ENCODE measurements at regions not wholly inside any gene's neighbourhood (a gene's known extent, or its start where the extent isn't known, plus 50 kb on each side); places are given as distances from the start of the nearest gene placed in this dataset.

GRCh38 chr22:48316257-48317250, 1511.1 kb downstream of the BRD1 start:
- H3K27ac ChIP-seq (ENCODE audit: low read depth), result no peak overlapping the region
- no peak overlapping the region for H3K4me3 Mint-ChIP-seq
- peaks cover 13% of the 10 kb centered on the region for H3K27me3 Mint-ChIP-seq (ENCODE audit: insufficient read depth, low read depth, poor library complexity)

More at GRCh38 chr22:48316257-48317250, 1511.1 kb downstream of the BRD1 start:
- H3K4me3 ChIP-seq, result no peak overlapping the region
- no peaks in the 10 kb centered on the region for H3K79me2 ChIP-seq (replicated peaks; ENCODE audit: insufficient read depth)
- H3K4me2 ChIP-seq, result no peak overlapping the region
- peaks cover 14% of the 10 kb centered on the region for H3K4me1 Mint-ChIP-seq
- no peak for ATAC-seq
- no peaks in the 10 kb centered on the region for H3K36me3 ChIP-seq (ENCODE audit: insufficient read depth)
- no peaks in the 10 kb centered on the region for H3K9me2 ChIP-seq (ENCODE audit: insufficient read depth)
- no peak overlapping the region for H2AFZ ChIP-seq
- peaks cover 7% of the 10 kb centered on the region; the same call in 2 of the 3 replicates for H3K9me3 Mint-ChIP-seq
- H3F3A ChIP-seq (replicated peaks; ENCODE audit: low read depth), result no peaks in the 10 kb centered on the region
- no peaks in the 10 kb centered on the region for H3K4me1 ChIP-seq (ENCODE audit: insufficient read depth)
- no peaks in the 10 kb centered on the region for H4K20me1 ChIP-seq (replicated peaks; ENCODE audit: insufficient read depth)
- TF ChIP-seq JUNB (IDR thresholded peaks at IDR 0.05; ENCODE audit: unreplicated experiment) (no peak), ETS1 (IDR thresholded peaks at IDR 0.05) (no peak), NANOG (IDR thresholded peaks at IDR 0.05; ENCODE audit: borderline replicate concordance) (no peak), ZNF331 (CRISPR knock-in tag; IDR thresholded peaks at IDR 0.05; ENCODE audit: low read depth) (no peak), POLR2AphosphoS5 (IDR thresholded peaks at IDR 0.05; ENCODE audit: low read depth) (no peak), EZH2phosphoT487 (IDR thresholded peaks at IDR 0.05; ENCODE audit: unreplicated experiment) (no peak), CREB1 (CRISPR knock-in tag; IDR thresholded peaks at IDR 0.05; ENCODE audit: low read depth) (no peak), STAT1 (IDR thresholded peaks at IDR 0.05; ENCODE audit: unreplicated experiment) (no peak), ZNF114 (CRISPR knock-in tag; IDR thresholded peaks at IDR 0.05) (no peak), EZH2 (IDR thresholded peaks at IDR 0.05; ENCODE audit: low read depth, unreplicated experiment) (no peak)
- TF ChIP-seq, protein P1, sequence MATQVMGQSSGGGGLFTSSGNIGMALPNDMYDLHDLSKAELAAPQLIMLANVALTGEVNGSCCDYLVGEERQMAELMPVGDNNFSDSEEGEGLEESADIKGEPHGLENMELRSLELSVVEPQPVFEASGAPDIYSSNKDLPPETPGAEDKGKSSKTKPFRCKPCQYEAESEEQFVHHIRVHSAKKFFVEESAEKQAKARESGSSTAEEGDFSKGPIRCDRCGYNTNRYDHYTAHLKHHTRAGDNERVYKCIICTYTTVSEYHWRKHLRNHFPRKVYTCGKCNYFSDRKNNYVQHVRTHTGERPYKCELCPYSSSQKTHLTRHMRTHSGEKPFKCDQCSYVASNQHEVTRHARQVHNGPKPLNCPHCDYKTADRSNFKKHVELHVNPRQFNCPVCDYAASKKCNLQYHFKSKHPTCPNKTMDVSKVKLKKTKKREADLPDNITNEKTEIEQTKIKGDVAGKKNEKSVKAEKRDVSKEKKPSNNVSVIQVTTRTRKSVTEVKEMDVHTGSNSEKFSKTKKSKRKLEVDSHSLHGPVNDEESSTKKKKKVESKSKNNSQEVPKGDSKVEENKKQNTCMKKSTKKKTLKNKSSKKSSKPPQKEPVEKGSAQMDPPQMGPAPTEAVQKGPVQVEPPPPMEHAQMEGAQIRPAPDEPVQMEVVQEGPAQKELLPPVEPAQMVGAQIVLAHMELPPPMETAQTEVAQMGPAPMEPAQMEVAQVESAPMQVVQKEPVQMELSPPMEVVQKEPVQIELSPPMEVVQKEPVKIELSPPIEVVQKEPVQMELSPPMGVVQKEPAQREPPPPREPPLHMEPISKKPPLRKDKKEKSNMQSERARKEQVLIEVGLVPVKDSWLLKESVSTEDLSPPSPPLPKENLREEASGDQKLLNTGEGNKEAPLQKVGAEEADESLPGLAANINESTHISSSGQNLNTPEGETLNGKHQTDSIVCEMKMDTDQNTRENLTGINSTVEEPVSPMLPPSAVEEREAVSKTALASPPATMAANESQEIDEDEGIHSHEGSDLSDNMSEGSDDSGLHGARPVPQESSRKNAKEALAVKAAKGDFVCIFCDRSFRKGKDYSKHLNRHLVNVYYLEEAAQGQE (IDR thresholded peaks at IDR 0.05; ENCODE audit: unreplicated experiment), result no peak
- TF ChIP-seq, protein P2, sequence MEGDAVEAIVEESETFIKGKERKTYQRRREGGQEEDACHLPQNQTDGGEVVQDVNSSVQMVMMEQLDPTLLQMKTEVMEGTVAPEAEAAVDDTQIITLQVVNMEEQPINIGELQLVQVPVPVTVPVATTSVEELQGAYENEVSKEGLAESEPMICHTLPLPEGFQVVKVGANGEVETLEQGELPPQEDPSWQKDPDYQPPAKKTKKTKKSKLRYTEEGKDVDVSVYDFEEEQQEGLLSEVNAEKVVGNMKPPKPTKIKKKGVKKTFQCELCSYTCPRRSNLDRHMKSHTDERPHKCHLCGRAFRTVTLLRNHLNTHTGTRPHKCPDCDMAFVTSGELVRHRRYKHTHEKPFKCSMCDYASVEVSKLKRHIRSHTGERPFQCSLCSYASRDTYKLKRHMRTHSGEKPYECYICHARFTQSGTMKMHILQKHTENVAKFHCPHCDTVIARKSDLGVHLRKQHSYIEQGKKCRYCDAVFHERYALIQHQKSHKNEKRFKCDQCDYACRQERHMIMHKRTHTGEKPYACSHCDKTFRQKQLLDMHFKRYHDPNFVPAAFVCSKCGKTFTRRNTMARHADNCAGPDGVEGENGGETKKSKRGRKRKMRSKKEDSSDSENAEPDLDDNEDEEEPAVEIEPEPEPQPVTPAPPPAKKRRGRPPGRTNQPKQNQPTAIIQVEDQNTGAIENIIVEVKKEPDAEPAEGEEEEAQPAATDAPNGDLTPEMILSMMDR (conservative IDR thresholded peaks at IDR 0.05; ENCODE audit: low read depth in 2 of 2), result no peak
- TF ChIP-seq, protein P3, sequence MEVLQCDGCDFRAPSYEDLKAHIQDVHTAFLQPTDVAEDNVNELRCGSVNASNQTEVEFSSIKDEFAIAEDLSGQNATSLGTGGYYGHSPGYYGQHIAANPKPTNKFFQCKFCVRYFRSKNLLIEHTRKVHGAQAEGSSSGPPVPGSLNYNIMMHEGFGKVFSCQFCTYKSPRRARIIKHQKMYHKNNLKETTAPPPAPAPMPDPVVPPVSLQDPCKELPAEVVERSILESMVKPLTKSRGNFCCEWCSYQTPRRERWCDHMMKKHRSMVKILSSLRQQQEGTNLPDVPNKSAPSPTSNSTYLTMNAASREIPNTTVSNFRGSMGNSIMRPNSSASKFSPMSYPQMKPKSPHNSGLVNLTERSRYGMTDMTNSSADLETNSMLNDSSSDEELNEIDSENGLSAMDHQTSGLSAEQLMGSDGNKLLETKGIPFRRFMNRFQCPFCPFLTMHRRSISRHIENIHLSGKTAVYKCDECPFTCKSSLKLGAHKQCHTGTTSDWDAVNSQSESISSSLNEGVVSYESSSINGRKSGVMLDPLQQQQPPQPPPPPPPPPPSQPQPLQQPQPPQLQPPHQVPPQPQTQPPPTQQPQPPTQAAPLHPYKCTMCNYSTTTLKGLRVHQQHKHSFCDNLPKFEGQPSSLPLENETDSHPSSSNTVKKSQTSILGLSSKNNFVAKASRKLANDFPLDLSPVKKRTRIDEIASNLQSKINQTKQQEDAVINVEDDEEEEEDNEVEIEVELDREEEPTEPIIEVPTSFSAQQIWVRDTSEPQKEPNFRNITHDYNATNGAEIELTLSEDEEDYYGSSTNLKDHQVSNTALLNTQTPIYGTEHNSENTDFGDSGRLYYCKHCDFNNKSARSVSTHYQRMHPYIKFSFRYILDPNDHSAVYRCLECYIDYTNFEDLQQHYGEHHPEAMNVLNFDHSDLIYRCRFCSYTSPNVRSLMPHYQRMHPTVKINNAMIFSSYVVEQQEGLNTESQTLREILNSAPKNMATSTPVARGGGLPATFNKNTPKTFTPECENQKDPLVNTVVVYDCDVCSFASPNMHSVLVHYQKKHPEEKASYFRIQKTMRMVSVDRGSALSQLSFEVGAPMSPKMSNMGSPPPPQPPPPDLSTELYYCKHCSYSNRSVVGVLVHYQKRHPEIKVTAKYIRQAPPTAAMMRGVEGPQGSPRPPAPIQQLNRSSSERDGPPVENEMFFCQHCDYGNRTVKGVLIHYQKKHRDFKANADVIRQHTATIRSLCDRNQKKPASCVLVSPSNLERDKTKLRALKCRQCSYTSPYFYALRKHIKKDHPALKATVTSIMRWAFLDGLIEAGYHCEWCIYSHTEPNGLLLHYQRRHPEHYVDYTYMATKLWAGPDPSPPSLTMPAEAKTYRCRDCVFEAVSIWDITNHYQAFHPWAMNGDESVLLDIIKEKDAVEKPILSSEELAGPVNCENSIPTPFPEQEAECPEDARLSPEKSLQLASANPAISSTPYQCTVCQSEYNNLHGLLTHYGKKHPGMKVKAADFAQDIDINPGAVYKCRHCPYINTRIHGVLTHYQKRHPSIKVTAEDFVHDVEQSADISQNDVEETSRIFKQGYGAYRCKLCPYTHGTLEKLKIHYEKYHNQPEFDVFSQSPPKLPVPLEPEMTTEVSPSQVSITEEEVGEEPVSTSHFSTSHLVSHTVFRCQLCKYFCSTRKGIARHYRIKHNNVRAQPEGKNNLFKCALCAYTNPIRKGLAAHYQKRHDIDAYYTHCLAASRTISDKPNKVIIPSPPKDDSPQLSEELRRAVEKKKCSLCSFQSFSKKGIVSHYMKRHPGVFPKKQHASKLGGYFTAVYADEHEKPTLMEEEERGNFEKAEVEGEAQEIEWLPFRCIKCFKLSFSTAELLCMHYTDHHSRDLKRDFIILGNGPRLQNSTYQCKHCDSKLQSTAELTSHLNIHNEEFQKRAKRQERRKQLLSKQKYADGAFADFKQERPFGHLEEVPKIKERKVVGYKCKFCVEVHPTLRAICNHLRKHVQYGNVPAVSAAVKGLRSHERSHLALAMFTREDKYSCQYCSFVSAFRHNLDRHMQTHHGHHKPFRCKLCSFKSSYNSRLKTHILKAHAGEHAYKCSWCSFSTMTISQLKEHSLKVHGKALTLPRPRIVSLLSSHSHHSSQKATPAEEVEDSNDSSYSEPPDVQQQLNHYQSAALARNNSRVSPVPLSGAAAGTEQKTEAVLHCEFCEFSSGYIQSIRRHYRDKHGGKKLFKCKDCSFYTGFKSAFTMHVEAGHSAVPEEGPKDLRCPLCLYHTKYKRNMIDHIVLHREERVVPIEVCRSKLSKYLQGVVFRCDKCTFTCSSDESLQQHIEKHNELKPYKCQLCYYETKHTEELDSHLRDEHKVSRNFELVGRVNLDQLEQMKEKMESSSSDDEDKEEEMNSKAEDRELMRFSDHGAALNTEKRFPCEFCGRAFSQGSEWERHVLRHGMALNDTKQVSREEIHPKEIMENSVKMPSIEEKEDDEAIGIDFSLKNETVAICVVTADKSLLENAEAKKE (CRISPR knock-in tag; IDR thresholded peaks at IDR 0.05), result no peak
- no peak overlapping the region for H3K27ac Mint-ChIP-seq
- H3K27me3 ChIP-seq (ENCODE audit: insufficient read depth), result no peaks in the 10 kb centered on the region
- no peak for DNase-seq (ENCODE audit: low spot score)
- no peaks in the 10 kb centered on the region for H3K36me3 Mint-ChIP-seq (ENCODE audit: low read depth)

All from GM23338 (cell line).